Natural killer cell (primary cell): ENCODE measurements at regions not wholly inside any gene's neighbourhood (a gene's known extent, or its start where the extent isn't known, plus 50 kb on each side); places are given as distances from the start of the nearest gene placed in this dataset.

Source experiments
- ATAC-seq, 3 donors: fragments of 150-1000 bp in 2 of 3; fragments of 200-7000 bp in 1 of 3; cut with Tn5 transposase; 1 replicate in 1 of 3; 2 replicates in 2 of 3; pipeline ENCODE4 v1.10.0; 2021; ENCODE audit warnings: mild to moderate bottlenecking in 2 of 3, moderate library complexity in 2 of 3
- DNase-seq, 2 donors: peaks; one replicate each; pipeline versions ENCODE4 v3.0.0 to v3.0.0-alpha.2; 2013 to 2021; ENCODE audit warnings: mixed read lengths in 1 of 2
- H3K27ac ChIP-seq: one replicate; pipeline ENCODE4 v1.5.1; 2013; ENCODE audit warnings: mild to moderate bottlenecking, low read length
- H3K27me3 ChIP-seq: one replicate; pipeline ENCODE4 v1.6.1; 2013; ENCODE audit warnings: low read length; ENCODE audit not compliant: control insufficient read depth, insufficient read depth
- H3K36me3 ChIP-seq: one replicate; pipeline ENCODE4 v1.6.1; 2013; ENCODE audit warnings: low read length; ENCODE audit not compliant: control insufficient read depth, insufficient read depth
- H3K4me1 ChIP-seq: one replicate; pipeline ENCODE4 v1.6.1; 2013; ENCODE audit warnings: low read length; ENCODE audit not compliant: control insufficient read depth, insufficient read depth
- H3K4me3 ChIP-seq: one replicate; pipeline ENCODE4 v1.5.1; 2013; ENCODE audit warnings: low read length
- H3K9me3 ChIP-seq: one replicate; pipeline ENCODE4 v1.6.1; 2013; ENCODE audit warnings: low read length; ENCODE audit not compliant: control insufficient read depth, insufficient read depth
- H3K27ac Mint-ChIP-seq, 2 donors: one replicate each; pipeline ENCODE4 v1.8.0; 2022; ENCODE audit warnings: mild to moderate bottlenecking in 2 of 2, mixed read lengths in 2 of 2, moderate library complexity in 1 of 2
- H3K27me3 Mint-ChIP-seq, 2 donors: one replicate each; pipeline ENCODE4 v1.8.0; 2022; ENCODE audit warnings: low read depth in 2 of 2, mixed read lengths in 2 of 2
- H3K36me3 Mint-ChIP-seq: one replicate; pipeline ENCODE4 v1.8.0; 2022; ENCODE audit warnings: mixed read lengths
- H3K4me1 Mint-ChIP-seq, 2 donors: one replicate each; pipeline ENCODE4 v1.8.0; 2022; ENCODE audit warnings: mixed read lengths in 2 of 2
- H3K4me3 Mint-ChIP-seq: one replicate; pipeline ENCODE4 v1.8.0; 2022; ENCODE audit warnings: mild to moderate bottlenecking, moderate library complexity, mixed read lengths
- H3K9me3 Mint-ChIP-seq, 2 donors: one replicate each; pipeline ENCODE4 v1.8.0; 2022; ENCODE audit warnings: mixed read lengths in 2 of 2
- CTCF ChIP-seq: fragments of 200-600 bp; IDR thresholded peaks from one replicate; pipeline ENCODE4 v1.8.0; 2022; ENCODE audit warnings: antibody characterized with exemption
- WGBS: methylation state at CpG from one replicate; pipeline ENCODE4 v1.1.7; 2013; ENCODE audit warnings: missing lambda C conversion rate; ENCODE audit not compliant: insufficient coverage; 5-methylcytosine and 5-hydroxymethylcytosine counted together
- intact Hi-C: fragments of 100-400 bp; cut with micrococcal nuclease; formaldehyde crosslinking; loops from one replicate; pipeline ENCODE4 v1.14.2; 2022

- Histone ChIP-seq H3K27me3 (peaks cover 16% of the 10 kb centered on the region), H3K9me3 (no peaks in the 10 kb centered on the region), H3K27ac (no peak overlapping the region), H3K4me3 (no peak overlapping the region), H3K4me1 (no peaks in the 10 kb centered on the region), H3K36me3 (no peaks in the 10 kb centered on the region)
- Mint-ChIP-seq H3K4me1 (no peaks in the 10 kb centered on the region), H3K27me3 (peaks cover 8 to 46% of the 10 kb centered on the region in 2 donors), H3K36me3 (no peaks in the 10 kb centered on the region), H3K4me3 (no peak overlapping the region), H3K27ac (no peak overlapping the region), H3K9me3 (no peaks in the 10 kb centered on the region)
- whole genome bisulfite sequencing = 19% methylated on average over 14 of the region's 16 CpGs
- ATAC-seq (no peak), DNase-seq (no peak)
- TF ChIP-seq CTCF = no peak
- intact Hi-C loops = no loop called here
Measured at GRCh38 chr5:87770601-87771121, 357.9 kb upstream of the CCNH start.

- Histone ChIP-seq H3K27me3 (peaks cover 16% of the 10 kb centered on the region), H3K4me1 (no peaks in the 10 kb centered on the region), H3K9me3 (no peaks in the 10 kb centered on the region), H3K4me3 (no peak overlapping the region), H3K36me3 (no peaks in the 10 kb centered on the region), H3K27ac (no peak overlapping the region)
- 92% methylated on average over 5 of the region's 8 CpGs for WGBS
- no peaks in the 10 kb centered on the region for H3K9me3 Mint-ChIP-seq
- no peak for TF ChIP-seq CTCF
- DNase-seq (no peak), ATAC-seq (no peak)
- H3K27me3 Mint-ChIP-seq = peaks cover 8 to 51% of the 10 kb centered on the region in 2 donors
- intact Hi-C loops = no loop called here
- no peak overlapping the region for H3K27ac Mint-ChIP-seq
- H3K36me3 Mint-ChIP-seq = no peaks in the 10 kb centered on the region
- H3K4me3 Mint-ChIP-seq = no peak overlapping the region
- H3K4me1 Mint-ChIP-seq = no peaks in the 10 kb centered on the region
Measured at GRCh38 chr5:87770016-87770570, 357.4 kb upstream of the CCNH start.

GRCh38 chr5:87769157-87769556, 356.4 kb upstream of the CCNH start:
- 100% methylated on average over 1 of the region's 2 CpGs for WGBS
- no peak for ATAC-seq
- Mint-ChIP-seq H3K27me3 (peaks cover 6 to 46% of the 10 kb centered on the region in 2 donors), H3K4me3 (no peak overlapping the region), H3K27ac (no peak overlapping the region), H3K36me3 (no peaks in the 10 kb centered on the region), H3K4me1 (no peaks in the 10 kb centered on the region), H3K9me3 (no peaks in the 10 kb centered on the region)
- intact Hi-C loops = no loop called here
- DNase-seq = no peak
- H3K4me3 ChIP-seq = no peak overlapping the region
- no peaks in the 10 kb centered on the region for H3K36me3 ChIP-seq
- no peaks in the 10 kb centered on the region for H3K4me1 ChIP-seq
- no peaks in the 10 kb centered on the region for H3K9me3 ChIP-seq
- no peak for TF ChIP-seq CTCF
- H3K27me3 ChIP-seq = peaks cover 16% of the 10 kb centered on the region
- H3K27ac ChIP-seq = no peak overlapping the region

- no peaks in the 10 kb centered on the region for H3K9me3 ChIP-seq
- H3K4me1 ChIP-seq = no peaks in the 10 kb centered on the region
- Mint-ChIP-seq H3K9me3 (no peaks in the 10 kb centered on the region), H3K36me3 (no peaks in the 10 kb centered on the region), H3K4me3 (no peak overlapping the region), H3K27me3 (peaks cover 2 to 36% of the 10 kb centered on the region in 2 donors), H3K4me1 (no peaks in the 10 kb centered on the region), H3K27ac (no peak overlapping the region)
- peaks cover 13% of the 10 kb centered on the region for H3K27me3 ChIP-seq
- TF ChIP-seq CTCF = no peak
- H3K27ac ChIP-seq = no peak overlapping the region
- no CpG with 5 or more reads among the region's 2 CpGs for WGBS
- no peak for ATAC-seq
- H3K4me3 ChIP-seq = no peak overlapping the region
- no peak for DNase-seq
- intact Hi-C loops = no loop called here
- no peaks in the 10 kb centered on the region for H3K36me3 ChIP-seq
Measured at GRCh38 chr5:87768190-87768589, 355.5 kb upstream of the CCNH start.
